NCI-H524 treated with DMSO at 0.1 percent for 48 hours (cell line): ENCODE measurements at regions not wholly inside any gene's neighbourhood (a gene's known extent, or its start where the extent isn't known, plus 50 kb on each side); places are given as distances from the start of the nearest gene placed in this dataset.

Experiments used
- DNase-seq: peaks from one replicate; lab custom pipeline; 2025; lab: John Stamatoyannopoulos, UW

GRCh38 chr13:48761256-48761655, 107.5 kb downstream of the CYSLTR2 start:
- DNase-seq, result no peak

- DNase-seq, result peak; percentile 44
These were observed 115.5 kb downstream of the CYSLTR2 start for GRCh38 chr13:48769107-48769704.

DNA sequence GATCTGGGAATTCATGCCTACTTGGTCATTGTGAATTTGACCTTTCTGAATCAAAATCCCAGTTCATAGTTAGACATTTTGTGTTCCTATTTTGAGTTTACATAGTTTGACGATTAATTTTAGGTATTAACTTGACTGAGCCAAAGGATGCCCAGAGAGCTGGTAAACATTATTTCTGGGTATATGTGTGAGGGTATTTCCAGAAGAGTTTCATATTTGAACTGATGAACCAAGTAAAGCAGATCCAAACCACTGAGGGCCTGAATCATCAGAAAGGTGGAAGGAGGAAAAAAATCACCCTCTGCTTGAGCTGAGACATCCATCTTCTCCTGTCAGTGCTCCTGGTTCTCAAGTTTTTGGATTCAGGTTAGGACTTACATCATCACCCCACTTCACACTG, 116.6 kb downstream of the CYSLTR2 start:
- DNase-seq, result no peak

DNA sequence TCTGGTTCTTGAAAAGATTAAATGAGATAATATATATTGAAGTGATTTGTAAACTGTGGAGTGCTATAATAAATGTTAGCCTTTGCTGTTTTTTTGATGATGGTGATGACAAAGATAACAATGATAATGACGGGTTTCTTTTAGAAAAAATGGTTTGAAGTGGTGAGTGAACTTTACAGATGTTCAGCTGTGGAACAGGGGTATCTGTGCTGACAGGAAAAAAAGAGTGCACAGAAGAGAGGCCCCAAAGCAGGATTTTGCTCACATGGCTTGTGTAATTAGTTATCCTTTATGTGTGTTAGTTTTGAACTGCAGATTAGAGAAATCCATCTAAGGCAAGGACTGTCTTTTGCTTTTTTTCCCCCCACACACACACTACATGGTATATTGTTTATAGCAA, 119.2 kb downstream of the CYSLTR2 start:
- no peak for DNase-seq

DNA sequence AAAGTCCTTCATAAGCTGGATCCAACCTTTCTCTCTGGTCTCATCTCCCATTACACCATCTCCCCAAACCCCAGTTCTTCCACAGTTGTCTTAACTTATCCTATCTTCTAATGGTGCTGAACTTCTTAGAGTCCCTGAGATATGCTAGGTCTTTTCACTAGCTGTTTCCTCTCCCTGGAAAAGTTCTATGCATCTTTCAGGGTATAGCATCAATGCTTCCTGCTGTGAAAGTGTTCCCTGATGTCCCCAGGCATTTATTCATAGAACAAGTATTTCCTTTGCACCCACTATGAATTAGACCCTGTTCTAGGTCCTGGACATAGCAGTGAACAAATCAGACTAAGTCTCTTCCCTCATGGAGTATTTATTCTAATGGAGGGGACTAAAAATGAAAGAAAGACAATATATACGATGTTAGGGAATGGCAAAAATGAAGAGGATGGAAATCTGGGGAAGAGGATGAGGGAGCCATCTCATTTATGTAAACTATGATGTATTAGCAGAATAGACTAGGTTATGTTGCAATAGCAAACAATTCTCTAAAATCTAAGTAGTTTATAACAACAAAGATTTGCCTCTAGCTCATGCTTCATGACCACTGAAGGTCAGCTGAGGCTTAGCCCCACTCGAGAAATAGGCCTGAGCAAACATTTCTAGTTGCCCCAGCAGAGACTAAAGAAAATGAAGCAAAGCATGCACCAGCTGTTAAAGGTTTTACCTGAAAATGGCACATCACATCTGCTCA, 120.0 kb downstream of the CYSLTR2 start:
- DNase-seq, result no peak

GRCh38 chr13:48775285-48775684, 121.6 kb downstream of the CYSLTR2 start:
- no peak for DNase-seq

GRCh38 chr13:48775804-48776203, 122.1 kb downstream of the CYSLTR2 start:
- no peak for DNase-seq

GRCh38 chr13:48776401-48776800, 122.7 kb downstream of the CYSLTR2 start:
- DNase-seq, result no peak

GRCh38 chr13:48778610-48779009, 124.9 kb downstream of the CYSLTR2 start:
- DNase-seq, result no peak

GRCh38 chr13:48780713-48781341, 127.1 kb downstream of the CYSLTR2 start:
- DNase-seq, result no peak

DNA sequence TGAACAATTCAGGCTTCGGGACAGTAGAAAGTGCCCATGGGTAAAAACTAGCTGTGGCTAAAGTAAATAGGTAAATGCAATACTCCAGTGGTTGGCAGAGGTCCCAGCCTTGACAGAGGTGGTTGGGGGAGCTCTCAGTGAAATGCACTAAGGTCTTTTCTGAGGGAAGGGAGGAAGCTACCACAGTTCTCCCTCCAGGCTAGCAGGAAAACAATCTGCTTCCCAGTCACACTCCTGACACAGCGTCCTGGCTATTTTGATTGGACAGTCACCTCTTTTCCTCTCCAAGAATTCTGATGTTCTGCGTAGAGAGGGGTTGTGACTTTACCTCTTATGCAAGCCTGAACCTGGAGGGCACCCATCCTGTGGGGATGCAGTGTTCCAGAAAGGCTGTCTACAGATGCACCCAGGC, 128.7 kb downstream of the CYSLTR2 start:
- DNase-seq, result no peak

- DNase-seq, result no peak
These were observed 129.5 kb downstream of the CYSLTR2 start for GRCh38 chr13:48783181-48783630.

GRCh38 chr13:48783695-48784230, 130.0 kb downstream of the CYSLTR2 start:
- no peak for DNase-seq

GRCh38 chr13:48784916-48785548, 131.3 kb downstream of the CYSLTR2 start:
- DNase-seq, result no peak

- DNase-seq, result no peak
These were observed 136.5 kb downstream of the CYSLTR2 start for GRCh38 chr13:48790199-48790598.

DNA sequence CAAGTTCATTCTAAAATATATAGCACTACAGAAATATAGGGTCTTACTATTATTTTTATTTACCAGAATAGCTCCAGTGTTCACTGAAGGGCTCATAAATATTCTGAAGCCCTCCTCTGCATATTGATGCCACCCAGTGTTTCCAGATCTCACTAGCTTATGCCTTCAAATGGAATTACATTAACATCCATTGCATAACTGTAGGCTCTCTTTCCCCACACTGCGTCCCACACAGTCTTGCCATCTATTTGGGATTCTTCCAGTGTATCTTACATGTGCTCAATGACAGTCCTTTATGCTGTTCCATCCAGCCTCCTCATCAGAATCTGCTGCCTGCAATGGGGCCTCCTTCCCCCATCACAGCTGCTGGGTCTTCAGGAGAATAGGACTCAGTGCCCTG, 137.2 kb downstream of the CYSLTR2 start:
- no peak for DNase-seq

- no peak for DNase-seq
These were observed 143.4 kb downstream of the CYSLTR2 start for GRCh38 chr13:48797127-48797526.

- no peak for DNase-seq
These were observed 144.0 kb downstream of the CYSLTR2 start for GRCh38 chr13:48797761-48798160.

- DNase-seq, result no peak
These were observed 144.5 kb downstream of the CYSLTR2 start for GRCh38 chr13:48798180-48798579.

DNA sequence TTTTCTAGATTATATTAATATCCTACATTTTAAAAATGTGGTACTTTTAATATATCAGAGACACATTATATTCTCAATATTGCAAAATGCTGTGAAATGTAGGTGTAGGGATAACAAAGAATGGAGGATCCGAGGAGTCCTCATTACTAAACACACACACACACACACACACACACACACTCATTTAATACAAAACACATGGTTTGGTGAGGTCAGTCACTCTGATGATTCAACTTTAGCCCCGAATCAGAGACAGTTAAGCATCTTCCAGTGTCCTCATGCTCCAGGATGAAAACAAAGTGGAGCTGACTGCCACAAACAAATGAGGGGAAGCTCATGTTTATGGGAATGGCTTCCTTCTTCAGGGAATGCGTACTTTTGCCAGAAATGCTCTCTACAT, 147.5 kb downstream of the CYSLTR2 start:
- DNase-seq, result no peak

DNA sequence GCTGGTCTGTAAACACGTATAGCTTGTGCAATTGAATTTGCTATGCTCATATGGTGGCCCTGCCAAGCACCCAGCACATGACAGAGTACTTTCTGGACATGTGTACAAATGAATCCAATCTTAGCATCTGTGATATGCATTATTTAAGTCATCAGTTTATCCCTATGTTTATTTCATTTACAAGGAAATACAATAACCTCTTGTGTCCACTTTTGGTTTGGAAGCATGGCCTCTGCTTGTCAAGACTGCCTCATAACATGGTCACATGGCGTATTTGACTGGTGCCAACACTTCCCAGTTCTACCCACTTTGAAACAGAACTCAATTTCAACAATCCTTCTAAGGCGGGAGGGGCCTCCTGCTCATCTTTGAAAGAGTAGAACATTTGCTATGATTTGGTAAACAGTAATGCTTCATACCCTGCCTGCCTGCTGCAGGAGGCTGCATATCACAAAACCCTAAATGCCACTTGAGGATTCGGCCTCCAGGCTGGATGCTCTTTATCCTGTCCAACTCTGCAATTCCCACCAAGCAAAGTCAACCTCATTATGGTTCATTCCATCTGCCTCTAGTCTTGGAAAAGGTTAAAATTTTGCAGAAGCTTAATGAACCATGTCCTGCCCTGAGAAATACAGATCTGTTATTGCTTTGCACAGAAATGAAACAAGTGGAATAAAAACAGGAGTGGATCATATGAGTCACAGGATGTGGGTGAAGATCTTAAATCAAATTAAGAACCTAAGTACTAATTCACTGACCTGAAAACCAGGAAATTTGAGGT, 151.3 kb downstream of the CYSLTR2 start:
- DNase-seq, result no peak

DNA sequence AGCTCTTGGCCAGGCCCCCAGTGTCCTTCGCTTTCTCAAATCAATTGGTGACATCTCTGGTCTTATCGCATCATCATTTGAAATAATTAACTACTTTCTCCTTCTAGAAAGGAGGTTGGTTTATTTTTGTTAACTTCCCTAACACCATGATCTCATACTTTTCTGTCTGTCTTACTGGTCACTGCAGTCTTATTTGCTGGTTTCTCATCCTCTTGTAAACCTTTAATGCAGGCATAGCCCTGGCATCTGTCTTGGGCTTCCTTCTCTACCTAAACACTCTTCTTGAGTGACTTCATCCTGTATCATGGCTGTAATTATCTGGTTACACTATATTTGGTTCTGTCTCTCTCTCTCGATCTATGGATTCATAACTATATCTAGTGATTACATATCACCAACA, 152.8 kb downstream of the CYSLTR2 start:
- DNase-seq, result no peak
